ENCODE measurements at regions not wholly inside any gene's neighbourhood (a gene's known extent, or its start where the extent isn't known, plus 50 kb on each side); places are given as distances from the start of the nearest gene placed in this dataset.

- Mint-ChIP-seq H3K4me3 (no peak overlapping the region), H3K27me3 (ENCODE audit: low read depth) (peaks cover 5% of the 10 kb centered on the region), H3K27ac (no peak overlapping the region), H3K4me1 (no peaks in the 10 kb centered on the region), H3K36me3 (no peaks in the 10 kb centered on the region), H3K9me3 (peaks cover 14% of the 10 kb centered on the region)
- TF ChIP-seq CTCF (IDR thresholded peaks at IDR 0.05; ENCODE audit: unreplicated experiment) = no peak
- no peak for DNase-seq (ENCODE audit: low spot score in 2 of 2, unreplicated experiment in 2 of 2)
These were observed 234.8 kb downstream of the CPE start for GRCh38 chr4:165613581-165613980.

- Mint-ChIP-seq H3K36me3 (no peaks in the 10 kb centered on the region), H3K27ac (no peak overlapping the region), H3K4me3 (no peak overlapping the region), H3K9me3 (peaks cover 29% of the 10 kb centered on the region), H3K27me3 (ENCODE audit: low read depth) (no peaks in the 10 kb centered on the region), H3K4me1 (peaks cover 5% of the 10 kb centered on the region)
- no peak for TF ChIP-seq CTCF (IDR thresholded peaks at IDR 0.05; ENCODE audit: unreplicated experiment)
- DNase-seq (ENCODE audit: low spot score in 2 of 2, unreplicated experiment in 2 of 2) = no peak
These were observed 242.1 kb downstream of the CPE start for GRCh38 chr4:165620913-165621312.

- Mint-ChIP-seq H3K27me3 (ENCODE audit: low read depth) (no peaks in the 10 kb centered on the region), H3K27ac (no peak overlapping the region), H3K9me3 (peaks cover 29% of the 10 kb centered on the region), H3K4me3 (no peak overlapping the region), H3K4me1 (peaks cover 5% of the 10 kb centered on the region), H3K36me3 (no peaks in the 10 kb centered on the region)
- no peak for TF ChIP-seq CTCF (IDR thresholded peaks at IDR 0.05; ENCODE audit: unreplicated experiment)
- DNase-seq (ENCODE audit: low spot score in 2 of 2, unreplicated experiment in 2 of 2) = no peak
These were observed 243.2 kb downstream of the CPE start for GRCh38 chr4:165621983-165622382.

- Mint-ChIP-seq H3K9me3 (no peaks in the 10 kb centered on the region), H3K27me3 (ENCODE audit: low read depth) (no peaks in the 10 kb centered on the region), H3K4me1 (peaks cover 5% of the 10 kb centered on the region), H3K36me3 (no peaks in the 10 kb centered on the region), H3K4me3 (no peak overlapping the region), H3K27ac (no peak overlapping the region)
- TF ChIP-seq CTCF (IDR thresholded peaks at IDR 0.05; ENCODE audit: unreplicated experiment) = no peak
- DNase-seq (ENCODE audit: low spot score in 2 of 2, unreplicated experiment in 2 of 2) = no peak
These were observed 246.5 kb downstream of the CPE start for GRCh38 chr4:165625281-165625680.

- no peak for TF ChIP-seq CTCF (IDR thresholded peaks at IDR 0.05; ENCODE audit: unreplicated experiment)
- Mint-ChIP-seq H3K4me3 (no peak overlapping the region), H3K9me3 (no peaks in the 10 kb centered on the region), H3K27me3 (ENCODE audit: low read depth) (no peaks in the 10 kb centered on the region), H3K4me1 (peaks cover 5% of the 10 kb centered on the region), H3K36me3 (no peaks in the 10 kb centered on the region), H3K27ac (no peak overlapping the region)
- no peak for DNase-seq (ENCODE audit: low spot score in 2 of 2, unreplicated experiment in 2 of 2)
These were observed 246.7 kb upstream of the TLL1 start for GRCh38 chr4:165626316-165626715.

GRCh38 chr4:165627128-165627527, 245.9 kb upstream of the TLL1 start:
- no peaks in the 10 kb centered on the region for H3K9me3 Mint-ChIP-seq
- no peak for DNase-seq (ENCODE audit: low spot score in 2 of 2, unreplicated experiment in 2 of 2)
- H3K4me1 Mint-ChIP-seq = peaks cover 5% of the 10 kb centered on the region
- no peak overlapping the region for H3K4me3 Mint-ChIP-seq
- H3K27me3 Mint-ChIP-seq (ENCODE audit: low read depth) = no peaks in the 10 kb centered on the region
- H3K36me3 Mint-ChIP-seq = no peaks in the 10 kb centered on the region
- H3K27ac Mint-ChIP-seq = no peak overlapping the region
- no peak for TF ChIP-seq CTCF (IDR thresholded peaks at IDR 0.05; ENCODE audit: unreplicated experiment)
